Posterior vena cava (tissue), 2 donors: ENCODE measurements at regions not wholly inside any gene's neighbourhood (a gene's known extent, or its start where the extent isn't known, plus 50 kb on each side); places are given as distances from the start of the nearest gene placed in this dataset.

Experiments used
- DNase-seq: peaks from one replicate; pipeline ENCODE4 v3.0.0-alpha.2; 2020; ENCODE audit warnings: low spot score
- intact Hi-C, 2 donors: fragments of 100-400 bp; cut with DNase I; formaldehyde crosslinking; loops; one replicate each; pipeline versions ENCODE4 v1.14.1 to v1.14.2; 2022 to 2023
- donor health status: DM: yes; HTN: yes; CAD: no.
- donor health status: DM: yes; HTN: yes; CAD: no.

GRCh38 chr3:194212845-194213331 lies 76.9 kb downstream of the HES1 start:
- intact Hi-C loops: no loop called here

GRCh38 chr3:194215392-194215791 lies 79.4 kb downstream of the HES1 start:
- DNase-seq: no peak
- intact Hi-C loops: loop anchor here in 1 of 2 donors (5.0 kb wide), 1 partner anchor 827 kb away; no protein-coding TSS in a partner anchor

More at GRCh38 chr3:194212845-194213331, 76.9 kb downstream of the HES1 start:
- DNase-seq: no peak

GRCh38 chr3:194218646-194219453 lies 82.9 kb downstream of the HES1 start:
- no peak for DNase-seq
- intact Hi-C loops: loop anchor here in 1 of 2 donors (5.0 kb wide), 1 partner anchor 823 kb away; no protein-coding TSS in a partner anchor

- intact Hi-C loops: loop anchor here in 1 of 2 donors (5.0 kb wide), 1 partner anchor 822 kb away; no protein-coding TSS in a partner anchor
- DNase-seq: no peak
Observed at GRCh38 chr3:194219826-194220410, 84.0 kb downstream of the HES1 start.

- intact Hi-C loops: no loop called here
Observed at GRCh38 chr3:194220901-194221326, 85.0 kb downstream of the HES1 start.

GRCh38 chr3:194221336-194221735 lies 85.4 kb downstream of the HES1 start:
- no peak for DNase-seq
- intact Hi-C loops: no loop called here

More at GRCh38 chr3:194220901-194221326, 85.0 kb downstream of the HES1 start:
- no peak for DNase-seq

DNA sequence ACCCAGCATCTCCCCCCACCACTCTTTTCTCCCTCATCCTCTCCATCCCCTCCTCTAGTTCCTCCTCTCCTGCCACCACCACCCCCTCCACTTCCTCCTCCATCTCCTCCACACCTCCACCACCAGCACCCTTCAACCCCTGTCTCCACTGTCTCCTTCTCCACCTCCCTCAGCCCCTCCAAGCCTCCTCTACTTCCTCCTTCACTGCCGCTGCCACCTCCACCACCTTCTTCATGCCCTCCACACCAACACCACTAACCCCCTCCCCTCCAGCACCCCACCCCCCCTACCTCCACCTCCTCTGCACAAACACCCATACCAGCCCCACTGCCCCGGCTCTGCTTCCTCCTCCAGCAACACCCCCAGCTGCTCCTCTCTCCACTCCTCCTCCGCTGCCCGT lies 88.0 kb downstream of the HES1 start:
- DNase-seq: no peak
- intact Hi-C loops: no loop called here

DNA sequence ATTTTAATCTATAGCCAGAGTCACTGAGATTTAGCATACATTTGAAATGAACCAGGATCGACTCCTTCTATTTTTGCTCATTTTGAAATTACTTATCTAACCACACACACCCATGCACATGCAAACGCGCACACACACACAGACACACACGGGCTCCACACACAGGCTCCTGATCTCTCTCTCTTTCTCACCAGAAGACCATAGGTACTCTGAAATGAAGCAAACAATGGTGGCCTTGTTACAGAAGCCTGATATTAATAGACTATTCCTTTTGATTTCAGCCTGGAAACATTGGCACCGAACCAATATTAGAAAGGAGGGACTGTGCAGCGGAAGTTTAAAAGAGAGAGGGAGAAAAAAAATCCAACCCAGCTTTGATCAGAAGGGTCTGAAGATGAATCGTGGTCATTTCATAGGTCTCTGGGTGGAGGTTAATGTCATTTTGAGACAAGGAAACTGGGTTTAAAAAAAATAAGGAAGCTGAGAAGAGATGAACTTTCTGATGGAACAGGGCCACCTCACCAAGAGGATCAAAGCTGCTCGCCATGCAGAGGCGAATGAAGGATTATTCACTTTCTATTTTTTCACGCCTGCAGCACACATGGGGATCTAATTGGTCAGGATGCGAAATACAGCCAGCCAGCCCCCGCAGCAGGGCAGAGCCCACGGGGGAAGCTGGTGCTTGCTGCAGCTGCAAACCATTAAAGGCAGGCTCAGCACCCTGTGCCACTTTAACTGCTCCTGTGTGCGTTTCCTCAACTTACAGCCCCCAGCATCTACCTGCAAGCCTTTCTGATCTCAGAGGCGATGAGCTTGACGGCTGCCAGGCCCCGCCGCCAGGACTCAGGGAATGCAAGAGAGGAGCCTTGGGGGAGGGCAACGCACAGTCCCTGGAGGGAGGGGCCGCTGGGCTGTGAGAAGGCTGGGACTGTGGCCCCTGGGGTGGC lies 88.8 kb downstream of the HES1 start:
- intact Hi-C loops: no loop called here
- no peak for DNase-seq

DNA sequence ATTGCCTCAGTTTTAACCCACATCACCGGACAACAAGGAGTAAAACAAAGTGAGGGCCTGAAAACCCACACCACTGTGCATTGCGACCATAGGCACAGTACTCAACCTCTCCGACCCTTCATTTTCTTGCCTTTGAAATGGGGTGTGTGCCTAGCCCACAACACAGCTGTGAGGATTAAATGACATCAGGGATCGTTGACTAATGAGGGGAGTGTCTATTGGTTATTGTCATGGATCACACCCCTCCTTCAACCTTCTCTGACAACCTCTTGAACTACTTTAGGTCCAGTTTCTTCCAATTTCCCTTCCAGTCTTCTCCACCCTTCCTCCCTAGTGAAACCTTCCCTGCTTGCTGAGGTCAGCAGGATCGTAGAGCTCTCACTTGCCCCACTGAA lies 89.5 kb downstream of the HES1 start:
- intact Hi-C loops: no loop called here
- no peak for DNase-seq

DNA sequence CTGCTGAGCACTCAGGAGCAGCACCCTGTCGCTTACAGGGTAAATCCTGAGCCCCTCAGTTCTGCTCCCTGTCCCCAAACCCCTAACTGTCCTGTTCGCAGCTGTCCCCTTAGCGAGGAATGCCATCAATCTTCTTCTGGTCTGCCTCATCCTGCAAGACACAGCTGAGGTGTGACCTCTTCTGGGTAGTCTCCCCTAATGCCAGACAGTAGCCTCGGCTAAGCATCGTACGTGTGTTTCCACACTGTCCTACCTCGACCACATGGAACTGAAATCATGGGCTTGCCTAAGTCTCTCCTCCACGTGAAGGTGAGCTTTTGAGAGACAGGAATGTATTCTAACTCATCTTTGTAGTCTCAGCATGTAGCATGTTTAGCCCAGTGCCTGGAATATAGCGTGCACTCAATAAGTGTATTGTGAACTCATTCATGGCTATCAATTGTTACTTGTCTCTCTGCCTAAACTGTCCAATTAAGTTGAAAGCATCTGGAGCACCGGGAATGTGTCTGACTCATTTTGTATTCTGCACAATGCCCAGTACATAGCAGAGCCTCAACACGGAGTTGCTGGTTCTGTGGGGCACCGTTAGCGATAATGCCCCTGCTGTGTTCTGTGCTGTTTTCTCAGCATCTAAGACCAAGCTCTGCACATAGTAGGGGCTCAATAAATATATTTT lies 90.2 kb downstream of the HES1 start:
- DNase-seq: no peak
- intact Hi-C loops: no loop called here

- no peak for DNase-seq
- intact Hi-C loops: no loop called here
Observed at GRCh38 chr3:194231929-194232832, 96.2 kb downstream of the HES1 start.

DNA sequence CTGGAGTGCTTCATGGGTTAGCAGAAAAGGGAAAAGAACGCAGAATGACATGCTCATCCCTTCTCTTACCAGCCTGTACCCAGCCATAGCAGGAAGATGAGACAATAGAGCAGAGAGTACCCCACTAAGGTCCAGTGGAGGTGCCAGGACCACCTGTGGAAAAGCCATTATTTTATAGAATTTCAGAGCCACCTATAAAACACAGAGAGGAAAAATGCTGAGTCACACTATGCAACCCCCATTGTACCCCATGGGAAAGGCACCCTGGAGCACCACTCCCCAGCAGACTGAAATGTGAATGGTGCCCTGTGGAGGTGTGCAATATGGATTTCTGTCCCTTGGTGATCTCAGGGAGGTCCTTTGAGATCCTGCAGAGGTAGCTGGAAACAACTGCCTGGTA lies 97.2 kb downstream of the HES1 start:
- intact Hi-C loops: no loop called here
- no peak for DNase-seq

DNA sequence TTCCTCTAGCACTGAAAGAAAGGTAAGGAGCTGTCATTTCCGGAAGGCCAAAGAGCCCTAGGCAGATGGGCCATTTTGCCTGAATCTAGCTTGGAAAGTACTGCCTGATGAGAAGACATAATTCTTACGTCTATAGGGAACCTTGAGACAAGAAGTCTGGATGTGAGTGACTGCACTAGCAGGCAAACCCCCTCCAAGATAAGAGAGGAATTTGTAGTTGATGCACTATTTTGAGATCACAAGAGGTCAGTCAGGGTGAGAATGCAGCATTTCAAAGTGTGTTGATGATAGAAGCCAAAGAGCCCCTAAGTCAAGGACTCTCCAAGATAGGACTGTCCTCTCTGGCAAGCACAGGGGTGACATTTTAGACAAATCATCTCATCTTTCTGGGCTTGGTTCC lies 99.2 kb downstream of the HES1 start:
- intact Hi-C loops: no loop called here

GRCh38 chr3:194237110-194237509 lies 101.2 kb downstream of the HES1 start:
- intact Hi-C loops: no loop called here
- no peak for DNase-seq

More for the DNA sequence above, 99.2 kb downstream of the HES1 start:
- no peak for DNase-seq

GRCh38 chr3:194240766-194241165 lies 104.8 kb downstream of the HES1 start:
- intact Hi-C loops: no loop called here
- DNase-seq: no peak

GRCh38 chr3:194243172-194243837 lies 107.4 kb downstream of the HES1 start:
- DNase-seq: no peak
- intact Hi-C loops: no loop called here

DNA sequence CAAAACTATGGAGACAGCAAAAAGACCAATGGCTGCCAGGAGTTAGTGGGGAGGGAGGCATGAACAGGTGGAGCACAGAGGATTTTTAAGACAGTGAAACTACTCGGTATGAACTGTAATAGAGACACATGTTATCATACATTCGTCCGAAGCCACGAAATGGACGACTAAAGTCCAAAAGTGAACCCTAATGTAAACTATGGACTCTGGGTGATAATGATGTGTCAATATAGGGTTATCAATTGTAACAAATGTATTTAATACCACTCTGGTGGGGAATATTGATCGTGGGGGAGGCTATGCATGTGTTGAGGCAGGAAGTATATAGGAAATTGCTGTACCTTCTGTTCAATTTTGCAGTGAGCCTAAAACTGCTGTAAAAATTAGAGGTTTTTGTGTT lies 107.0 kb downstream of the CPN2 start:
- intact Hi-C loops: no loop called here
- no peak for DNase-seq
